Activated B cell treated with CpG ODN at 0.5 μM for 24 hours (primary cell): ENCODE measurements at regions not wholly inside any gene's neighbourhood (a gene's known extent, or its start where the extent isn't known, plus 50 kb on each side); places are given as distances from the start of the nearest gene placed in this dataset.

ENCODE experiments used
- ATAC-seq: fragments of 200-7000 bp; cut with Tn5 transposase; one replicate; pipeline ENCODE4 v1.10.0; 2021; ENCODE audit warnings: low read depth, mild to moderate bottlenecking, moderate library complexity
- CTCF ChIA-PET: fragments of 350-600 bp; sonication (Branson Sonifier 250); formaldehyde crosslinking; loops from one replicate; lab custom pipeline; 2021; ENCODE audit warnings: antibody characterized with exemption; lab: Charles Lee
- POLR2A ChIA-PET: fragments of 350-600 bp; sonication (Branson Sonifier 250); formaldehyde crosslinking; loops from one replicate; lab custom pipeline; 2021; ENCODE audit warnings: antibody characterized with exemption; lab: Charles Lee
- DNase-seq: peaks from one replicate; pipeline ENCODE4 v3.0.0; 2022
- H3K27ac Mint-ChIP-seq: one replicate; pipeline ENCODE4 v1.8.0; 2020; ENCODE audit warnings: mixed read lengths
- H3K27me3 Mint-ChIP-seq: one replicate; pipeline ENCODE4 v1.8.0; 2021; ENCODE audit warnings: mixed read lengths
- H3K36me3 Mint-ChIP-seq: one replicate; pipeline ENCODE4 v1.8.0; 2021; ENCODE audit warnings: low read depth, mixed read lengths
- H3K4me1 Mint-ChIP-seq: one replicate; pipeline ENCODE4 v1.8.0; 2021; ENCODE audit warnings: mixed read lengths
- H3K4me3 Mint-ChIP-seq: one replicate; pipeline ENCODE4 v1.8.0; 2020; ENCODE audit warnings: mild to moderate bottlenecking, mixed read lengths
- H3K9me3 Mint-ChIP-seq: one replicate; pipeline ENCODE4 v1.8.0; 2020; ENCODE audit warnings: mixed read lengths
- intact Hi-C: fragments of 100-400 bp; cut with micrococcal nuclease; formaldehyde crosslinking; loops from one replicate; pipeline ENCODE4 v1.15.1; 2024
- TF ChIP-seq, protein P1 (sequence below): fragments of 200-600 bp; IDR thresholded peaks from one replicate; pipeline ENCODE4 v1.8.0; 2022; ENCODE audit warnings: antibody characterized with exemption, mild to moderate bottlenecking

GRCh38 chr20:40584130-40584809 lies 104.8 kb downstream of the MAFB start:
- no peaks in the 10 kb centered on the region for H3K4me1 Mint-ChIP-seq
- peaks cover 8% of the 10 kb centered on the region for H3K27me3 Mint-ChIP-seq
- intact Hi-C loops = no loop called here
- DNase-seq (no peak), ATAC-seq (no peak)
- no peaks in the 10 kb centered on the region for H3K36me3 Mint-ChIP-seq
- H3K27ac Mint-ChIP-seq = no peak overlapping the region
- H3K9me3 Mint-ChIP-seq = no peaks in the 10 kb centered on the region
- TF ChIP-seq, protein P1, sequence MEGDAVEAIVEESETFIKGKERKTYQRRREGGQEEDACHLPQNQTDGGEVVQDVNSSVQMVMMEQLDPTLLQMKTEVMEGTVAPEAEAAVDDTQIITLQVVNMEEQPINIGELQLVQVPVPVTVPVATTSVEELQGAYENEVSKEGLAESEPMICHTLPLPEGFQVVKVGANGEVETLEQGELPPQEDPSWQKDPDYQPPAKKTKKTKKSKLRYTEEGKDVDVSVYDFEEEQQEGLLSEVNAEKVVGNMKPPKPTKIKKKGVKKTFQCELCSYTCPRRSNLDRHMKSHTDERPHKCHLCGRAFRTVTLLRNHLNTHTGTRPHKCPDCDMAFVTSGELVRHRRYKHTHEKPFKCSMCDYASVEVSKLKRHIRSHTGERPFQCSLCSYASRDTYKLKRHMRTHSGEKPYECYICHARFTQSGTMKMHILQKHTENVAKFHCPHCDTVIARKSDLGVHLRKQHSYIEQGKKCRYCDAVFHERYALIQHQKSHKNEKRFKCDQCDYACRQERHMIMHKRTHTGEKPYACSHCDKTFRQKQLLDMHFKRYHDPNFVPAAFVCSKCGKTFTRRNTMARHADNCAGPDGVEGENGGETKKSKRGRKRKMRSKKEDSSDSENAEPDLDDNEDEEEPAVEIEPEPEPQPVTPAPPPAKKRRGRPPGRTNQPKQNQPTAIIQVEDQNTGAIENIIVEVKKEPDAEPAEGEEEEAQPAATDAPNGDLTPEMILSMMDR = no peak
- POLR2A ChIA-PET = no interaction called here
- no peak overlapping the region for H3K4me3 Mint-ChIP-seq
- CTCF ChIA-PET = no interaction called here

- Mint-ChIP-seq H3K27me3 (peaks cover 1% of the 10 kb centered on the region), H3K27ac (no peak overlapping the region), H3K4me3 (no peak overlapping the region), H3K4me1 (no peaks in the 10 kb centered on the region), H3K36me3 (no peaks in the 10 kb centered on the region), H3K9me3 (no peaks in the 10 kb centered on the region)
- intact Hi-C loops = no loop called here
- POLR2A ChIA-PET = interaction anchor here (0.7 kb wide), 1 partner anchor 264 kb away, joined by 5 read pairs; no protein-coding TSS in a partner anchor
- DNase-seq (no peak), ATAC-seq (no peak)
- TF ChIP-seq, protein P1 = no peak
- CTCF ChIA-PET = no interaction called here
These were observed 105.4 kb downstream of the MAFB start for GRCh38 chr20:40583636-40584035.

DNA sequence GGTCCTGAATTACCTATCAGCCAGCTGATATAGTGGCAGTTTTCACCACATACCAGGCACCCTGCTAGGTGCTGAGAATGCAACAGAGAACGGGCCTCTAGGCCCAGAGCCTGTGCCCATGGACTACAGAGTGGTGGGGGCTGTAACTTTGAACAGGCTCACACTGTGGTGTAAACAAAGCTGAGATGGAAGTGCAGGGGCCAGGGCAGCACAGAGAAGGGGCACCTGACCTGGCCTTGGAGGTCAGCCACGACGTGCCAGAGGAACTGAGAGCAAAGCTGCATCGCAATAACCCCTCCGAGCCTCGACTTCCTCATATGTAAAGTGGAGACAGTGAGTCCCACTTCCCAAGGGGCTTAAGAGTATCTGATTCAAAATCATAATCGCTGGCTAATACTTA lies 105.8 kb downstream of the MAFB start:
- Mint-ChIP-seq H3K27ac (no peak overlapping the region), H3K4me1 (no peaks in the 10 kb centered on the region), H3K27me3 (no peaks in the 10 kb centered on the region), H3K36me3 (no peaks in the 10 kb centered on the region), H3K4me3 (no peak overlapping the region), H3K9me3 (no peaks in the 10 kb centered on the region)
- ATAC-seq = no peak
- intact Hi-C loops = no loop called here
- ChIA-PET CTCF (no interaction called here), POLR2A (interaction anchor here (0.7 kb wide), 1 partner anchor 264 kb away, joined by 5 read pairs; no protein-coding TSS in a partner anchor)
- TF ChIP-seq, protein P1 = no peak
- DNase-seq = no peak

GRCh38 chr20:40582531-40582930 lies 106.5 kb downstream of the MAFB start:
- intact Hi-C loops = no loop called here
- CTCF ChIA-PET = no interaction called here

DNA sequence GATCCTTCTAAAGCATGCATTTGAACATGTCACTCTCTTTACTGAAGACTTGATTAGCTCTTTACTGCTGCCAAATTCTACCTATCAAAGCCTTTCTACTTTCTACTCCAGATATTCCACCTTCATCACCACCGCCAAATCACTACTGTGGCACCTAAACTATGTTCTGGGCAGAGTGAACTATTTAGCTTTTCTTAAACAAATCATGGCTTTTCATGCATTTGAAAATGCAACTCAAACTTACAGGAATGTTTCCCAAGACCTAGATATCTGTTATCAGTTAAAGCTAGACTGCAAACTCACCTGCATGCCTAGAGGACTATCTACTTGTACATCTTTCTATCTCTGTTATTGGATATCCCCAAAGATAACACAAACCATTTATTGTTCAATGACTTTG lies 109.3 kb downstream of the MAFB start:
- TF ChIP-seq, protein P1 = no peak
- Mint-ChIP-seq H3K36me3 (no peaks in the 10 kb centered on the region), H3K9me3 (no peaks in the 10 kb centered on the region), H3K4me3 (no peak overlapping the region), H3K27me3 (no peaks in the 10 kb centered on the region), H3K4me1 (no peaks in the 10 kb centered on the region), H3K27ac (no peak overlapping the region)
- DNase-seq (no peak), ATAC-seq (no peak)
- intact Hi-C loops = no loop called here
- POLR2A ChIA-PET = no interaction called here
- CTCF ChIA-PET = no interaction called here

More at GRCh38 chr20:40582531-40582930, 106.5 kb downstream of the MAFB start:
- DNase-seq (no peak), ATAC-seq (no peak)
- TF ChIP-seq, protein P1 = no peak
- H3K27ac Mint-ChIP-seq = no peak overlapping the region
- H3K36me3 Mint-ChIP-seq = no peaks in the 10 kb centered on the region
- H3K27me3 Mint-ChIP-seq = no peaks in the 10 kb centered on the region
- H3K9me3 Mint-ChIP-seq = no peaks in the 10 kb centered on the region
- POLR2A ChIA-PET = no interaction called here
- no peaks in the 10 kb centered on the region for H3K4me1 Mint-ChIP-seq
- H3K4me3 Mint-ChIP-seq = no peak overlapping the region
